CD4-positive, alpha-beta T cell treated with Interleukin-1 beta for 1 hour (primary cell): ENCODE measurements at regions not wholly inside any gene's neighbourhood (a gene's known extent, or its start where the extent isn't known, plus 50 kb on each side); places are given as distances from the start of the nearest gene placed in this dataset.

Experiments
- DNase-seq, 2 donors: peaks; one replicate each; pipeline ENCODE4 v3.0.0-alpha.2; 2020 to 2022

DNA sequence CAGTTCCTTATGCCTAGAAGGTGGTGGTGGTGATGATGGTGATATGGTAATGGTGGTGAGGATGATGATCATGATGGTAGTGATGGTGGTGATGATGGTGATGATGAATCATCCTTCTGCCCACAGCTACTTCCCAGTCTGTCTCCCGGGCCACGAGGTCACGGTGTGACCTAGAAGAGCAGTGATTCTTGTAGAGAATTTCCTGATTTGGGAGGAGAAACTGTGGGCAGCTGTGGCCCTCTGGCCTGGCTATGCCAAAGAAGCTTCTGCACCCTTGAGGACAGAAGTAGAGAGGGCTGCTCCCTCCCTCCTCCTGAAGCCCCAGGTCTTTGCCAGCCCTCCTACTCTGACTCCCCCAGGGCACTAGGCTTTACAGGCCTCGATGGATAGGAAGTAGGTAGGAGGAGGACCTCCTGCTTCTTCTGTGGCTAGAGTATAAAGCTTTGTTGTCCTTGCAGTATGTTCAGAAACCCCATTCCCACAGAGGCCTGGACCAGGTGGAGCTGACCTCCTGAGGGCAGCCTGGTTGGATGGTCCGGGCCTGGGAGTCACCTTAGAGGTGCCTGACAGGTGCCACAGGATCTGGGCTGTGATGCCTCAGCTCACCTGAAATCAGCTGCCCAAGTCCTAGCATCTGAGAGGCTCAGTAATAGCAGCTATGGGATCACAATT lies 57.9 kb upstream of the EPAS1 start:
- DNase-seq: peak in 1 of 2 donors; percentile 20

- peak; percentile 53 to 59 for DNase-seq
These were observed 57.4 kb upstream of the EPAS1 start for GRCh38 chr2:46239847-46240181.

DNA sequence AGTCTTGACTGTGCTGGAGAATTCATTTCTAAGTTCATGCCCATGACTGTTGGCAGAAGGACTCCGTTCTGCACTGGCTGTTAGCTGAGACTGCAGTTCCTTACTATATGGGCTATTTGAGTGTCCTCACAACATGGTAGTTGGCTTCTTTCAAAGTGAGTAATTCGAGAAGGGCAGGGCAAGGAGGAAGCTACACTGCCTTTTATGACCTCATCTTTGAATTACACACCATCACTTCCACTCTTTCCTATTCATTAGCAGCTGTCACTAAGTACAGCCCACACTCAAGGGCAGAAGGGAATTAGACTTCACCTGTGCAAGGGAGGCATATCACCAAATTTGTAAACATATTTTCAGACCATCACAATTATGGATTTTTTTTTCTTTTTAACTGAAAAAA lies 55.9 kb upstream of the EPAS1 start:
- no peak for DNase-seq

DNA sequence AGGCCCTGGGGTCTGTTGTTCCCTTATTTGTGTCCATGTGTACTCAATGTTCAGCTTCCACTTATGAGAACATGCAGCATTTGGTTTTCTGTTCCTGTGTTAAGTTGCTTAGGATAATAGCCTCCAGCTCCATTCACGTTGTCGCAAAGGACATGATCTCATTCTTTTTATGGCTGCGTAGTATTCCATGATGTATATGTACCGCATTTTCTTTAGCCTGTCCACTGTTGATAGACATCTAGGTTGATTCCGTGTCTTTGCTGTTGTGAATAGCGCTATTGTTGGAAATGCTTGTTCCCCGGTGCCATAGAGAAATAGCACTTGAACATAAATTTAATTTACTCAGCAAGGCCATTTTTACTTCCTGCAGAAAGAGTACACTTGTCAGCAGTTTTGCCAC lies 51.3 kb upstream of the EPAS1 start:
- no peak for DNase-seq

DNA sequence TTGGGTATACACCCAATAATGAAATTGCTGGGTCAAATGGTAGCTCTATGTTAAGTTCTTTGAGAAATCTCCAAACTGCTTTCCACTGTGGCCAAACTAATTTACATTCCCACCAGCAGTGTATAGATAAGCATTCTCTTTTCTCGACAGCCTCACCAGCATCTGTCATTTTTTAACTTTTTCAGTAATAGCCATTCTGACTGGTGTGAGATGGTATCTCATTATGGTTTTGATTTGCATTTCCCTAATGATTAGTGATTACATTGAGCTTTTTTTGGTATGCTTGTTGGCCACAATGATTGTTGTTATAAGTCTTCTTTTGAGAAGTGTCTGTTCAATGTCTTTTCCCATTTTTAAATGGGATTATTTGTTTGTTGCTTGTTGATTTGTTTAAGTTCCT lies 50.4 kb upstream of the EPAS1 start:
- DNase-seq: no peak
